SK-N-SH treated with all-trans-retinoic acid at 6 μM for 48 hours (cell line): ENCODE measurements at regions not wholly inside any gene's neighbourhood (a gene's known extent, or its start where the extent isn't known, plus 50 kb on each side); places are given as distances from the start of the nearest gene placed in this dataset.

Experiments used
- ATAC-seq: fragments of 200-7000 bp; cut with Tn5 transposase; 3 replicates; pipeline ENCODE4 v1.9.1; 2020; ENCODE audit warnings: mild to moderate bottlenecking, moderate library complexity
- ARNTL ChIP-seq: fragments of 450-650 bp; formaldehyde crosslinking; IDR thresholded peaks from 2 replicates; pipeline ENCODE4 v1.5.0; 2020; ENCODE audit warnings: low read depth, mild to moderate bottlenecking, moderate library complexity, borderline replicate concordance
- BACH2 ChIP-seq: fragments of 250-450 bp; sonication (Bioruptor Pico); IDR thresholded peaks from 2 replicates; pipeline ENCODE4 v1.9.0; 2021; ENCODE audit warnings: mild to moderate bottlenecking, borderline replicate concordance
- CREB5 ChIP-seq: fragments of 250-450 bp; sonication (Bioruptor Pico); IDR thresholded peaks from 2 replicates; pipeline ENCODE4 v1.5.1; 2020; ENCODE audit warnings: low read depth, mild to moderate bottlenecking, moderate library complexity
- CSDC2 ChIP-seq: fragments of 250-450 bp; sonication (Bioruptor Pico); IDR thresholded peaks from 2 replicates; pipeline ENCODE4 v1.5.0; 2020; ENCODE audit warnings: mild to moderate bottlenecking, moderate library complexity
- CSRNP3 ChIP-seq: fragments of 250-450 bp; sonication (Bioruptor Pico); IDR thresholded peaks from 2 replicates; pipeline ENCODE4 v1.5.1; 2021; ENCODE audit warnings: mild to moderate bottlenecking, moderate library complexity
- ESRRG ChIP-seq: fragments of 250-450 bp; sonication (Bioruptor Pico); IDR thresholded peaks from 2 replicates; pipeline ENCODE4 v1.6.1; 2021; ENCODE audit warnings: mild to moderate bottlenecking
- GLIS3 ChIP-seq: fragments of 250-450 bp; sonication (Bioruptor Pico); IDR thresholded peaks from 2 replicates; pipeline ENCODE4 v1.5.0; 2020; ENCODE audit warnings: mild to moderate bottlenecking, moderate library complexity
- ISL1 ChIP-seq: fragments of 250-450 bp; sonication (Bioruptor Pico); IDR thresholded peaks from 2 replicates; pipeline ENCODE4 v2.1.2; 2022; ENCODE audit warnings: mild to moderate bottlenecking, moderate library complexity
- OSR1 ChIP-seq: fragments of 250-450 bp; sonication (Bioruptor Pico); IDR thresholded peaks from 2 replicates; pipeline ENCODE4 v1.8.0; 2022; ENCODE audit warnings: moderate library complexity, mild to moderate bottlenecking, inconsistent platforms
- PATZ1 ChIP-seq: fragments of 250-450 bp; sonication (Bioruptor Pico); IDR thresholded peaks from 2 replicates; pipeline ENCODE4 v1.8.0; 2020; ENCODE audit warnings: mild to moderate bottlenecking, moderate library complexity, borderline replicate concordance
- POU6F1 ChIP-seq: fragments of 250-450 bp; sonication (Bioruptor Pico); IDR thresholded peaks from 2 replicates; pipeline ENCODE4 v1.8.0; 2021; ENCODE audit warnings: low read depth, mild to moderate bottlenecking, moderate library complexity, borderline replicate concordance
- PPARA ChIP-seq: fragments of 250-450 bp; sonication (Bioruptor Pico); IDR thresholded peaks from 2 replicates; pipeline ENCODE4 v1.5.0; 2020; ENCODE audit warnings: mild to moderate bottlenecking, borderline replicate concordance
- TOX ChIP-seq: fragments of 250-450 bp; sonication (Bioruptor Pico); IDR thresholded peaks from 2 replicates; pipeline ENCODE4 v1.8.0; 2021; ENCODE audit warnings: mild to moderate bottlenecking, moderate library complexity, borderline replicate concordance
- TSHZ2 ChIP-seq: fragments of 250-450 bp; sonication (Bioruptor Pico); IDR thresholded peaks from 2 replicates; pipeline ENCODE4 v1.5.0; 2020; ENCODE audit warnings: mild to moderate bottlenecking, moderate library complexity
- ZC3H10 ChIP-seq: fragments of 250-450 bp; sonication (Bioruptor Pico); IDR thresholded peaks from 2 replicates; pipeline ENCODE4 v1.5.1; 2021; ENCODE audit warnings: mild to moderate bottlenecking, moderate library complexity
- ZFP3 ChIP-seq: fragments of 250-450 bp; sonication (Bioruptor Pico); IDR thresholded peaks from 2 replicates; pipeline ENCODE4 v1.5.0; 2020; ENCODE audit warnings: mild to moderate bottlenecking, moderate library complexity
- ZFP30 ChIP-seq: fragments of 450-650 bp; formaldehyde crosslinking; IDR thresholded peaks from 2 replicates; pipeline ENCODE4 v1.5.0; 2022; ENCODE audit warnings: mild to moderate bottlenecking, moderate library complexity
- ZNF565 ChIP-seq: fragments of 450-650 bp; formaldehyde crosslinking; conservative IDR thresholded peaks from 2 replicates; pipeline ENCODE4 v1.5.0; 2020; ENCODE audit warnings: low read depth, mild to moderate bottlenecking, moderate library complexity
- ZNF70 ChIP-seq: fragments of 450-650 bp; formaldehyde crosslinking; IDR thresholded peaks from 2 replicates; pipeline ENCODE4 v1.5.0; 2020; ENCODE audit warnings: mild to moderate bottlenecking, moderate library complexity
- ZNF8 ChIP-seq: fragments of 450-650 bp; formaldehyde crosslinking; IDR thresholded peaks from 2 replicates; pipeline ENCODE4 v1.5.0; 2020; ENCODE audit warnings: mild to moderate bottlenecking, moderate library complexity

- TF ChIP-seq ZC3H10 (no peak), POU6F1 (no peak), ZFP3 (CRISPR knock-in tag) (no peak), CREB5 (no peak), ARNTL (CRISPR knock-in tag) (no peak), ZNF8 (CRISPR knock-in tag) (no peak), CSRNP3 (CRISPR knock-in tag) (no peak), PPARA (CRISPR knock-in tag) (no peak), ISL1 (no peak)
- ATAC-seq, result peak; percentile 24; the same call in 2 of the 3 replicates
Measured at GRCh38 chr2:196233805-196234475, 62.6 kb upstream of the STK17B start.

- peak; percentile 35 for ATAC-seq
- TF ChIP-seq ESRRG (CRISPR knock-in tag) (no peak), ZC3H10 (no peak), CREB5 (no peak), ZNF8 (CRISPR knock-in tag) (no peak), GLIS3 (CRISPR knock-in tag) (no peak), PATZ1 (no peak), ZNF70 (CRISPR knock-in tag) (no peak), ISL1 (no peak), TOX (CRISPR knock-in tag) (no peak), OSR1 (no peak), POU6F1 (no peak), ZNF565 (CRISPR knock-in tag) (no peak), BACH2 (no peak), ZFP3 (CRISPR knock-in tag) (no peak), ARNTL (CRISPR knock-in tag) (no peak)
- TF ChIP-seq, all 23 proteins: peak for 0
Measured at GRCh38 chr2:196234672-196235071, 63.3 kb upstream of the STK17B start.

GRCh38 chr2:196238836-196239380 is 67.5 kb upstream of the STK17B start:
- no peak for ATAC-seq
- TF ChIP-seq GLIS3 (CRISPR knock-in tag) (no peak), TOX (CRISPR knock-in tag) (no peak), ZC3H10 (no peak), ZNF70 (CRISPR knock-in tag) (no peak), PATZ1 (no peak), ZFP30 (CRISPR knock-in tag) (no peak), CSRNP3 (CRISPR knock-in tag) (no peak), ESRRG (CRISPR knock-in tag) (no peak), ISL1 (no peak), PPARA (CRISPR knock-in tag) (no peak), CSDC2 (CRISPR knock-in tag) (no peak), ARNTL (CRISPR knock-in tag) (no peak), TSHZ2 (no peak)
